IPS DF 19.7 (cell line): ENCODE measurements at regions not wholly inside any gene's neighbourhood (a gene's known extent, or its start where the extent isn't known, plus 50 kb on each side); places are given as distances from the start of the nearest gene placed in this dataset.

Source experiments
- DNase-seq: peaks from one replicate; pipeline ENCODE4 v3.0.0-alpha.2; 2013; ENCODE audit warnings: low read depth, low spot score

- DNase-seq, result no peak
These were observed 58.3 kb upstream of the LYST start for GRCh38 chr1:235925016-235925415.

GRCh38 chr1:235923466-235924021 is 56.8 kb upstream of the LYST start:
- no peak for DNase-seq

DNA sequence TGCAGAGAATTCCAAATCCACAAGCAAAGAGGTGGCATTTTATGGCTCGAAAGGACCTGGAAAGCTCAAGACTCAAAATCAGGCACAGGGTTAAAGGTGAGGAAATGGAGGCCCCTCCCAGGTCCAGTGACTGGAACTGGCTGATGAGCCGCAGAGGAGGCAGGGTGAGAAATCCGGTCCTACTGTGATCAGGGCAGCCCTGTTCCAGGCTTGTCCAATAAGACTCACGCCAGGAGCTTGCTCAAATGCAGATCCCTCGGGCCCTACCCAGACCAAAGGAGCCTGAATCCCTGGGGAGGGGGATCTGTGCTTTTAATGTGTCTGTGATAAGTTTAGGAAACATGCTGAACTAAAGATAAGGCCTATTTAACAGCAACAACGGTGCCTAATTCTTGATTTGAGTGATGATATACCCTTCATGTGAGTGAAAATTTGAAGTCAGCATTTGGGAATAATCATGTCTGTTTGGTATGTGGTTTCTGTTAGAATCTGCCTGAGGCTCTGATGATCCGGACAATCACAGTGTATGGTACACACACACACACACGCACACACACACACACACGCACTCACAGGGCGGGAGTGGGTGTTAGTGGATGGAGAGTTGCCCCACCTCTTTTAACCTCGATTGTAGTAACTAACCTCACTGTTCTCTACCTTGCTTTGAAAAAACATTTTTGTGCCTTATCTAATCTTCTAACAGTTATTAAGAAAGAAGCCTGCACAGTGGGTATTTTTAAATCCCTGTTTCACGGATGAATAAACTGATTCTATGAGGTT is 54.1 kb upstream of the LYST start:
- DNase-seq, result no peak

DNA sequence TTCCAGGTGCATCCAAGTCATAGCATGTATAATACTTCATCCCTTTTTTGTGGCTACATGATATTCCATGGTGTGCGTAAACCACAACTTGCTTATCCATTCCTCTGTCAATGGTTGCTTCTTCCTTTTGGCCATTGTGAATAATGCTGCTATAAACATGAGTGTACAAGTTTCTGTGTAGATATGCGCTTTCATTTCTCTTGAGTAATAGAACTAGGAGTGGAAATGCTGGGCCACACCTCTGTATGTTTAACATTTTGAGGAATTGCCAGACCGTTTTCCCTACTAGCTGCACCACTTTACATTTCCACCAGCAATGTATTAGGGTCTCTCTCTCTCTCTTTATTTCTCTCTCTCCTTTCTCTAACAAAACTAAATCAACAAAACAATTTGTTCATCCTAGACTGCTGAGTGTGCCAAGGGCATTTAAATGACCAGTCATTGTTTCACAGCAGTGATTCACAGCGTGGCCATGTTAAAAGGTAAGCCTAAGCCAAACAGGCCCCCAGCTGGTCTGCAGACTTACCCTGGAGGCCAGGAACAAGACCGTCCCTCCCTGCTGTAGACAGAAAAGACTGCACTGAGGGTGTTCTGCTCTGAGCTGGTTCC is 53.2 kb upstream of the LYST start:
- peak; percentile 15 for DNase-seq

DNA sequence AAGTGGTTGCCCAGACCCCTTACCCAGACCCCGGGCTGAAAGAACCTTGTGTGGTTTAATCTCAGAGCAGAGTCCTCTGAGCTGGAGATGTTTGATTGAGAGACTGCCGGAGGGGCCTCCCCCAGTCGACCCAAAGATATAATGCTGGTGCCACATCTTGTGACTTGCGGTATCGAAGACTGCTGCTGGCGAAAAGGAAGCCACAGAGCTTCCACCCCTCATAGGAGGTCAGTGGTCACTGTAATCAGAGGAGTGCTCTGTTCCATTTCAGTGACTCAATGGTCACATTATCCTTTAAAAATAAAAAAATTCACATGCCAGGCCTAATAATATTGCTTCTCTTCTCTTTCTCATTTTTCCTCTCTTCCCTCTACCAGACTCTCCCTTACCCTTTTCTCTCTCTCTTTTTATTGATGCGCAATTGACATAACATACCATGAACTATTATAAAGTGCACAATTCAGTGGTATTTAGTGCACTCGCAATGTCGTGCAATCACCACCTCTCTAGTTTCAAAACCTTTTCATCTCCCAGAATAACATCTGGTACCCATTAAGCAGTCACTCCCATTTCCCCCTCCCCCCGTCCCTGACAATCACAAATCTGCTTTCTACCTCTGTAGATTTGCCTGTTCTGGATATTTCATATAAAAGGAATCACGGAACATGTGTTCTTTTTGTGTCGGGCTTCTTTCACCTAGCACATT is 52.6 kb upstream of the LYST start:
- DNase-seq, result no peak

- no peak for DNase-seq
These were observed 51.8 kb upstream of the LYST start for GRCh38 chr1:235918465-235918864.

- no peak for DNase-seq
These were observed 51.3 kb upstream of the LYST start for GRCh38 chr1:235918032-235918431.

- DNase-seq, result no peak
These were observed 50.6 kb upstream of the LYST start for GRCh38 chr1:235917267-235917811.
